H1 (cell line): ENCODE measurements at regions not wholly inside any gene's neighbourhood (a gene's known extent, or its start where the extent isn't known, plus 50 kb on each side); places are given as distances from the start of the nearest gene placed in this dataset.

Source experiments
- CTCF ChIA-PET: fragments of 300-600 bp; sonication (Branson Sonifier 250); formaldehyde crosslinking; loops from one replicate; lab custom pipeline; 2021; ENCODE audit not compliant: partially characterized antibody; lab: Charles Lee
- POLR2A ChIA-PET: fragments of 300-600 bp; sonication (Branson Sonifier 250); formaldehyde crosslinking; loops from one replicate; lab custom pipeline; 2021; ENCODE audit warnings: inconsistent platforms; ENCODE audit not compliant: partially characterized antibody; lab: Charles Lee
- DNase-seq, 2 experiments: peaks; one replicate each; pipeline versions ENCODE4 v3.0.0 to v3.0.0-alpha.2; 2010 to 2022; ENCODE audit warnings: low spot score in 2 of 2, low read depth in 1 of 2, mixed read lengths in 1 of 2
- FAIRE-seq: peaks from 2 replicates; lab custom pipeline; 2011; peaks lifted over from hg19 to GRCh38; lab: Jason Lieb, UNC
- H2AFZ ChIP-seq: 2 replicates; pipeline ENCODE4 v1.8.1; 2012; ENCODE audit warnings: low read length, inconsistent platforms
- H2AK5ac ChIP-seq: 2 replicates; pipeline ENCODE4 v1.6.1; 2013; ENCODE audit warnings: low read depth, low read length
- H2BK120ac ChIP-seq: replicated peaks from 2 replicates; pipeline ENCODE3; 2013; ENCODE audit warnings: low read depth, low read length, inconsistent platforms
- H2BK12ac ChIP-seq: 2 replicates; pipeline ENCODE4 v1.6.1; 2013; ENCODE audit warnings: low read depth, low read length
- H2BK15ac ChIP-seq: 2 replicates; pipeline ENCODE4 v1.6.1; 2013; ENCODE audit warnings: low read length
- H2BK20ac ChIP-seq: 2 replicates; pipeline ENCODE4 v1.6.1; 2013; ENCODE audit warnings: low read length
- H2BK5ac ChIP-seq: 2 replicates; pipeline ENCODE4 v1.6.1; 2013; ENCODE audit warnings: low read depth, low read length
- H3K14ac ChIP-seq: 2 replicates; pipeline ENCODE4 v1.6.1; 2013; ENCODE audit warnings: inconsistent platforms; ENCODE audit not compliant: insufficient read length
- H3K18ac ChIP-seq: 2 replicates; pipeline ENCODE4 v1.6.1; 2013; ENCODE audit warnings: low read length; ENCODE audit errors: extremely low read depth
- H3K23ac ChIP-seq: 2 replicates; pipeline ENCODE4 v1.6.1; 2013; ENCODE audit warnings: inconsistent platforms; ENCODE audit not compliant: insufficient read length
- H3K23me2 ChIP-seq: 2 replicates; pipeline ENCODE4 v1.6.1; 2013; ENCODE audit warnings: low read depth, low read length
- H3K27ac ChIP-seq: 2 replicates; pipeline ENCODE4 v1.6.1; 2011; ENCODE audit warnings: low read depth, low read length, inconsistent platforms
- H3K27me3 ChIP-seq, 4 experiments: replicated peaks in 1 of 4; 1 replicate in 1 of 4; 2 replicates in 3 of 4; pipeline versions ENCODE4 v1.6.1 to v1.8.1; 2011 to 2013; ENCODE audit warnings: low read length in 3 of 4, mild to moderate bottlenecking in 3 of 4, inconsistent platforms in 2 of 4, mixed read lengths in 2 of 4, moderate library complexity in 1 of 4; ENCODE audit not compliant: control insufficient read depth in 3 of 4, insufficient read depth in 3 of 4; ENCODE audit errors: extremely low read depth in 1 of 4
- H3K36me3 ChIP-seq, 4 experiments: 2 replicates each; pipeline versions ENCODE4 v1.6.1 to v1.8.1; 2011 to 2013; ENCODE audit warnings: mild to moderate bottlenecking in 4 of 4, low read length in 3 of 4, moderate library complexity in 2 of 4, control low read depth in 1 of 4, inconsistent platforms in 1 of 4; ENCODE audit not compliant: insufficient read depth in 4 of 4, control insufficient read depth in 2 of 4
- H3K4ac ChIP-seq: replicated peaks from 2 replicates; pipeline ENCODE3; 2013; ENCODE audit warnings: low read length, low read depth, mixed read lengths, inconsistent platforms; ENCODE audit not compliant: insufficient read length
- H3K4me1 ChIP-seq, 4 experiments: replicated peaks in 1 of 4; 1 replicate in 1 of 4; 2 replicates in 3 of 4; pipeline versions ENCODE4 v1.6.1 to v1.8.1; 2011 to 2013; ENCODE audit warnings: low read length in 3 of 4, inconsistent platforms in 2 of 4, mixed read lengths in 1 of 4; ENCODE audit not compliant: insufficient read depth in 4 of 4, control insufficient read depth in 3 of 4
- H3K4me2 ChIP-seq, 2 experiments: 2 replicates each; pipeline versions ENCODE4 v1.6.1 to v1.8.1; 2011 to 2013; ENCODE audit warnings: low read depth in 2 of 2, low read length in 2 of 2, control low read depth in 1 of 2, inconsistent platforms in 1 of 2, mild to moderate bottlenecking in 1 of 2; ENCODE audit not compliant: insufficient read depth in 1 of 2
- H3K4me3 ChIP-seq, 4 experiments: fragments of 200-600, 300-600 bp in 1 of 4; sonication (generic), shearing (Covaris generic), sonication (Bioruptor Twin) in 1 of 4; 2 replicates each; pipeline versions ENCODE4 v1.5.1 to v1.8.1; 2011 to 2016; ENCODE audit warnings: low read length in 4 of 4, low read depth in 3 of 4, control low read depth in 2 of 4, inconsistent platforms in 2 of 4, mild to moderate bottlenecking in 2 of 4, mixed read lengths in 1 of 4, moderate library complexity in 1 of 4; ENCODE audit not compliant: insufficient read depth in 2 of 4; ENCODE audit errors: extremely low read depth in 1 of 4
- H3K56ac ChIP-seq: replicated peaks from 2 replicates; pipeline ENCODE3; 2013; ENCODE audit warnings: low read depth, mild to moderate bottlenecking, mixed read lengths, low read length, inconsistent platforms; ENCODE audit not compliant: insufficient read length
- H3K79me1 ChIP-seq: 2 replicates; pipeline ENCODE4 v1.6.1; 2013; ENCODE audit warnings: low read depth, low read length, control low read depth
- H3K79me2 ChIP-seq, 2 experiments: 2 replicates each; pipeline versions ENCODE4 v1.6.1 to v1.8.1; 2012 to 2013; ENCODE audit warnings: low read length in 2 of 2, mild to moderate bottlenecking in 2 of 2, inconsistent platforms in 1 of 2; ENCODE audit not compliant: insufficient read depth in 2 of 2, control insufficient read depth in 1 of 2
- H3K9ac ChIP-seq, 4 experiments: replicated peaks in 1 of 4; 1 replicate in 1 of 4; 2 replicates in 3 of 4; pipeline versions ENCODE4 v1.6.1 to v1.8.1; 2011 to 2013; ENCODE audit warnings: low read depth in 3 of 4, low read length in 3 of 4, control low read depth in 2 of 4, mild to moderate bottlenecking in 2 of 4, moderate library complexity in 2 of 4, inconsistent platforms in 1 of 4; ENCODE audit errors: extremely low read depth in 1 of 4
- H3K9me3 ChIP-seq, 2 experiments: 2 replicates each; pipeline versions ENCODE4 v1.6.1 to v1.8.1; 2012 to 2013; ENCODE audit warnings: mild to moderate bottlenecking in 2 of 2, moderate library complexity in 2 of 2, control low read depth in 1 of 2, inconsistent platforms in 1 of 2, low read depth in 1 of 2, low read length in 1 of 2, mixed read lengths in 1 of 2; ENCODE audit not compliant: insufficient read depth in 2 of 2
- H4K20me1 ChIP-seq, 2 experiments: replicated peaks in 1 of 2; 2 replicates each; pipeline versions ENCODE3 to v1.8.1; 2011 to 2013; ENCODE audit warnings: inconsistent platforms in 2 of 2, low read length in 2 of 2, mild to moderate bottlenecking in 1 of 2; ENCODE audit not compliant: insufficient read depth in 2 of 2, control insufficient read depth in 1 of 2
- H4K5ac ChIP-seq: 2 replicates; pipeline ENCODE4 v1.6.1; 2013; ENCODE audit warnings: low read length, low read depth, mixed read lengths, inconsistent platforms; ENCODE audit not compliant: insufficient read length
- H4K8ac ChIP-seq: 2 replicates; pipeline ENCODE4 v1.8.0; 2013; ENCODE audit warnings: mild to moderate bottlenecking, moderate library complexity, low read length, inconsistent platforms; ENCODE audit not compliant: insufficient read depth; ENCODE audit errors: extremely low read depth
- H4K91ac ChIP-seq: replicated peaks from 2 replicates; pipeline ENCODE3; 2013; ENCODE audit warnings: low read length, mixed read lengths, inconsistent platforms; ENCODE audit not compliant: insufficient read length
- CBX8 ChIP-seq: fragments of 300-800, 300-1000 bp; sonication (generic); IDR thresholded peaks from 2 replicates; pipeline ENCODE4 v1.7.1; 2016; ENCODE audit warnings: low read depth, low read length, borderline replicate concordance
- CHD1 ChIP-seq: IDR thresholded peaks from 2 replicates; pipeline ENCODE4 v1.6.1; 2012; ENCODE audit warnings: low read depth, low read length, improper control_type of control experiment
- CREB1 ChIP-seq: IDR thresholded peaks from 2 replicates; pipeline ENCODE4 v1.6.1; 2012; ENCODE audit warnings: inconsistent platforms
- E2F6 ChIP-seq: IDR thresholded peaks from 2 replicates; pipeline ENCODE4 v1.6.1; 2012; ENCODE audit warnings: inconsistent platforms
- HDAC2 ChIP-seq, 2 experiments: fragments of 300-600 bp in 1 of 2; sonication (generic) in 1 of 2; IDR thresholded peaks; 2 replicates each; pipeline ENCODE4 v1.6.1; 2011 to 2012; ENCODE audit warnings: low read depth in 2 of 2, low read length in 2 of 2, mild to moderate bottlenecking in 2 of 2, moderate library complexity in 2 of 2, borderline replicate concordance in 1 of 2, inconsistent platforms in 1 of 2
- HDAC6 ChIP-seq: IDR thresholded peaks from one replicate; pipeline ENCODE4 v1.7.1; 2012; ENCODE audit warnings: low read depth, mild to moderate bottlenecking, inconsistent platforms, low read length, moderate library complexity
- JUND ChIP-seq: IDR thresholded peaks from 2 replicates; pipeline ENCODE4 v1.6.1; 2011; ENCODE audit warnings: mild to moderate bottlenecking, improper control_type of control experiment, low read length
- PHF8 ChIP-seq: fragments of 200-600 bp; sonication (generic); conservative IDR thresholded peaks from 2 replicates; pipeline ENCODE4 v1.7.1; 2012; ENCODE audit warnings: low read depth, mild to moderate bottlenecking, inconsistent platforms, low read length, moderate library complexity
- POLR2AphosphoS5 ChIP-seq: IDR thresholded peaks from 2 replicates; pipeline ENCODE4 v1.6.1; 2011; ENCODE audit warnings: low read depth, low read length
- RFX5 ChIP-seq: IDR thresholded peaks from 2 replicates; pipeline ENCODE4 v1.6.1; 2011; ENCODE audit warnings: low read depth, low read length, improper control_type of control experiment, borderline replicate concordance
- SIN3A ChIP-seq, 2 experiments: IDR thresholded peaks in 1 of 2; conservative IDR thresholded peaks in 1 of 2; 2 replicates each; pipeline ENCODE4 v1.6.1; 2011 to 2012; ENCODE audit warnings: low read length in 2 of 2, improper control_type of control experiment in 1 of 2, low read depth in 1 of 2, mild to moderate bottlenecking in 1 of 2
- SP2 ChIP-seq: IDR thresholded peaks from 2 replicates; pipeline ENCODE4 v1.6.1; 2012; ENCODE audit warnings: mild to moderate bottlenecking, low read length, inconsistent platforms
- TAF7 ChIP-seq: optimal IDR thresholded peaks from 2 replicates; pipeline ENCODE3; 2011; ENCODE audit warnings: low read depth, mild to moderate bottlenecking, inconsistent platforms, low read length, moderate library complexity, borderline replicate concordance
- TCF12 ChIP-seq: IDR thresholded peaks from 2 replicates; pipeline ENCODE4 v1.6.1; 2011; ENCODE audit warnings: low read depth, mild to moderate bottlenecking, low read length
- TEAD4 ChIP-seq: IDR thresholded peaks from 2 replicates; pipeline ENCODE4 v1.6.1; 2012; ENCODE audit warnings: low read depth, low read length, inconsistent platforms, mixed read lengths
- WGBS, 2 experiments: shearing (Covaris generic) in 1 of 2; methylation state at CpG; one replicate each; pipeline versions ENCODE4 v1.1.6 to v1.1.7; 2013 to 2015; ENCODE audit warnings: low lambda C conversion rate in 2 of 2, mixed read lengths in 2 of 2, inconsistent platforms in 1 of 2, low coverage in 1 of 2, missing lambda C conversion rate in 1 of 2; ENCODE audit not compliant: insufficient replicate concordance in 2 of 2, insufficient coverage in 1 of 2, insufficient read length in 1 of 2; ENCODE audit errors: extremely low coverage in 1 of 2, missing lambda C conversion rate in 1 of 2; 5-methylcytosine and 5-hydroxymethylcytosine counted together

GRCh38 chr15:81064253-81064652 is 63.5 kb downstream of the TLNRD1 start:
- no peak for FAIRE-seq
- Histone ChIP-seq H3K79me1 (no peaks in the 10 kb centered on the region), H4K8ac (no peak overlapping the region), H2BK12ac (no peak overlapping the region), H2BK20ac (no peak overlapping the region), H3K79me2 (no peaks in the 10 kb centered on the region), H3K4me1 (no peaks in the 10 kb centered on the region), H2AK5ac (no peak overlapping the region), H3K18ac (no peak overlapping the region), H3K4me3 (no peak overlapping the region), H4K91ac (no peak overlapping the region), H3K9ac (no peak overlapping the region; a peak in 1 of 7 replicates), H2BK120ac (no peak overlapping the region), H3K36me3 (no peaks in the 10 kb centered on the region), H3K4ac (no peak overlapping the region), H3K23me2 (no peaks in the 10 kb centered on the region), H4K20me1 (no peaks in the 10 kb centered on the region), H4K5ac (no peak overlapping the region), H2AFZ (no peak overlapping the region), H3K27me3 (no peaks in the 10 kb centered on the region), H2BK5ac (no peak overlapping the region), H2BK15ac (no peak overlapping the region), H3K4me2 (no peak overlapping the region), H3K56ac (no peak overlapping the region), H3K23ac (no peak overlapping the region), H3K14ac (no peak overlapping the region), H3K9me3 (no peaks in the 10 kb centered on the region), H3K27ac (no peak overlapping the region)
- ChIA-PET CTCF (no interaction called here), POLR2A (no interaction called here)
- DNase-seq: no peak
- 90% methylated on average over 2 of the region's 2 CpGs; no CpG with 5 or more reads in 1 of the 2 experiments for WGBS, 2 experiments
- TF ChIP-seq TCF12 (no peak), E2F6 (no peak), CHD1 (no peak), SIN3A (conservative IDR thresholded peaks at IDR 0.05 in 1 of 2, IDR thresholded peaks at IDR 0.05 in 1 of 2; ENCODE audit: low read depth in 1 of 2, low read length in 2 of 2) (no peak), HDAC6 (no peak), HDAC2 (IDR thresholded peaks at IDR 0.05; ENCODE audit: borderline replicate concordance in 1 of 2, low read depth in 2 of 2, low read length in 2 of 2) (no peak), JUND (no peak), PHF8 (no peak), TEAD4 (no peak), RFX5 (no peak), CREB1 (no peak), SP2 (no peak), TAF7 (no peak), CBX8 (no peak), POLR2AphosphoS5 (no peak)
